ENCODE measurements at regions not wholly inside any gene's neighbourhood (a gene's known extent, or its start where the extent isn't known, plus 50 kb on each side); places are given as distances from the start of the nearest gene placed in this dataset.

GRCh38 chr14:62585247-62585646 is 460.0 kb downstream of the KCNH5 start:
- TF ChIP-seq CTCF (IDR thresholded peaks at IDR 0.05) (no peak), POLR2A (IDR thresholded peaks at IDR 0.05) (no peak), EP300 (IDR thresholded peaks at IDR 0.05) (no peak)
